SK-N-MC (cell line): ENCODE measurements at regions not wholly inside any gene's neighbourhood (a gene's known extent, or its start where the extent isn't known, plus 50 kb on each side); places are given as distances from the start of the nearest gene placed in this dataset.

Experiments
- EZH2 ChIP-seq: fragments of 200-600 bp; sonication (generic); IDR thresholded peaks from one replicate; pipeline ENCODE4 v1.6.1; 2017; ENCODE audit warnings: antibody characterized with exemption
- POLR2AphosphoS5 ChIP-seq: IDR thresholded peaks from 2 replicates; pipeline ENCODE4 v1.6.1; 2012; ENCODE audit warnings: mild to moderate bottlenecking, low read depth, low read length, borderline replicate concordance

GRCh38 chr4:96986816-96987215 lies 1146.9 kb downstream of the PDHA2 start:
- no peak for TF ChIP-seq POLR2AphosphoS5
- no peak for TF ChIP-seq EZH2
